ENCODE measurements at regions not wholly inside any gene's neighbourhood (a gene's known extent, or its start where the extent isn't known, plus 50 kb on each side); places are given as distances from the start of the nearest gene placed in this dataset.
A peak's percentile ranks its signal among the peaks of the same experiment; 100 is the strongest.

DNA sequence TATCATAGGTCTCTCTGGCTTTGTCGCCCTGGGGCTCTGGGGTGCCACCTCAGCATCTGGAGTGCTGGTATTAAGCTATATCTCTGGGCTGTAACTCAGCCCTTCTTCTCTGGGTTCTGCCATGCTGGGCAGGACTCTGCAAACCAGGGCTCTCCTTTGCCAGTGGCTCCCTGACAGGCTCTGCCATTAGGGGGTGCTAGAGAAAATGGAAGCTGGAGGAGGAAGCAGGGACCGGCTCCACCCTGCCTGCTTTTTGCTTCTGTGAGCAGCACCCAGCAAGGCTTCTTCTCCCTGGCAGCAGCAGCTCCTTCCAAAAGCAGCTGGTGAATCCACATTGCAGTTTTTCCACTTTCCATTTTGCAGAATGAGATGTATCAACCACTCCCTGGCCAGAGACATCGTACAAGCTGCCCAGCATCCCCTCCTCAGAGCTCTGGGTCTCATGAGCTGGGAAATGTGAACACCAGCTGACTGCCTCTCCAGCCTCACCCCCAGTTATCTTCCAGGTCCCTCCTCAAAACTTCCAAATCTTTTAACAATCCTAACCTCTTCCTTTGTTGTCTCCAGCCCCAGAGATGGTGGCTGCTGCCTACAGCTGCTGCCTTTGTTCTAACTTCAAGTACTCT lies 165.0 kb downstream of the ABHD5 start:
- intact Hi-C loops (cut with micrococcal nuclease; ENCODE audit: unreplicated experiment): no loop called here
- ATAC-seq (peak; percentile 82), DNase-seq (ENCODE audit: low read depth, low spot score) (no peak)
- H3K27ac ChIP-seq (ENCODE audit: low read length): no peak overlapping the region
- TF ChIP-seq SIN3A (IDR thresholded peaks at IDR 0.05; ENCODE audit: borderline replicate concordance, insufficient read depth, low read depth, low read length) (no peak), POLR2AphosphoS5 (IDR thresholded peaks at IDR 0.05; ENCODE audit: low read depth, low read length) (no peak), TCF7L2 (IDR thresholded peaks at IDR 0.05; ENCODE audit: low read depth, low read length) (no peak)
- TF ChIP-seq, protein P1, sequence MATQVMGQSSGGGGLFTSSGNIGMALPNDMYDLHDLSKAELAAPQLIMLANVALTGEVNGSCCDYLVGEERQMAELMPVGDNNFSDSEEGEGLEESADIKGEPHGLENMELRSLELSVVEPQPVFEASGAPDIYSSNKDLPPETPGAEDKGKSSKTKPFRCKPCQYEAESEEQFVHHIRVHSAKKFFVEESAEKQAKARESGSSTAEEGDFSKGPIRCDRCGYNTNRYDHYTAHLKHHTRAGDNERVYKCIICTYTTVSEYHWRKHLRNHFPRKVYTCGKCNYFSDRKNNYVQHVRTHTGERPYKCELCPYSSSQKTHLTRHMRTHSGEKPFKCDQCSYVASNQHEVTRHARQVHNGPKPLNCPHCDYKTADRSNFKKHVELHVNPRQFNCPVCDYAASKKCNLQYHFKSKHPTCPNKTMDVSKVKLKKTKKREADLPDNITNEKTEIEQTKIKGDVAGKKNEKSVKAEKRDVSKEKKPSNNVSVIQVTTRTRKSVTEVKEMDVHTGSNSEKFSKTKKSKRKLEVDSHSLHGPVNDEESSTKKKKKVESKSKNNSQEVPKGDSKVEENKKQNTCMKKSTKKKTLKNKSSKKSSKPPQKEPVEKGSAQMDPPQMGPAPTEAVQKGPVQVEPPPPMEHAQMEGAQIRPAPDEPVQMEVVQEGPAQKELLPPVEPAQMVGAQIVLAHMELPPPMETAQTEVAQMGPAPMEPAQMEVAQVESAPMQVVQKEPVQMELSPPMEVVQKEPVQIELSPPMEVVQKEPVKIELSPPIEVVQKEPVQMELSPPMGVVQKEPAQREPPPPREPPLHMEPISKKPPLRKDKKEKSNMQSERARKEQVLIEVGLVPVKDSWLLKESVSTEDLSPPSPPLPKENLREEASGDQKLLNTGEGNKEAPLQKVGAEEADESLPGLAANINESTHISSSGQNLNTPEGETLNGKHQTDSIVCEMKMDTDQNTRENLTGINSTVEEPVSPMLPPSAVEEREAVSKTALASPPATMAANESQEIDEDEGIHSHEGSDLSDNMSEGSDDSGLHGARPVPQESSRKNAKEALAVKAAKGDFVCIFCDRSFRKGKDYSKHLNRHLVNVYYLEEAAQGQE (IDR thresholded peaks at IDR 0.05; ENCODE audit: insufficient read depth in 1 of 2, low read depth in 2 of 2, low read length in 1 of 2): no peak
- TF ChIP-seq, protein P2, sequence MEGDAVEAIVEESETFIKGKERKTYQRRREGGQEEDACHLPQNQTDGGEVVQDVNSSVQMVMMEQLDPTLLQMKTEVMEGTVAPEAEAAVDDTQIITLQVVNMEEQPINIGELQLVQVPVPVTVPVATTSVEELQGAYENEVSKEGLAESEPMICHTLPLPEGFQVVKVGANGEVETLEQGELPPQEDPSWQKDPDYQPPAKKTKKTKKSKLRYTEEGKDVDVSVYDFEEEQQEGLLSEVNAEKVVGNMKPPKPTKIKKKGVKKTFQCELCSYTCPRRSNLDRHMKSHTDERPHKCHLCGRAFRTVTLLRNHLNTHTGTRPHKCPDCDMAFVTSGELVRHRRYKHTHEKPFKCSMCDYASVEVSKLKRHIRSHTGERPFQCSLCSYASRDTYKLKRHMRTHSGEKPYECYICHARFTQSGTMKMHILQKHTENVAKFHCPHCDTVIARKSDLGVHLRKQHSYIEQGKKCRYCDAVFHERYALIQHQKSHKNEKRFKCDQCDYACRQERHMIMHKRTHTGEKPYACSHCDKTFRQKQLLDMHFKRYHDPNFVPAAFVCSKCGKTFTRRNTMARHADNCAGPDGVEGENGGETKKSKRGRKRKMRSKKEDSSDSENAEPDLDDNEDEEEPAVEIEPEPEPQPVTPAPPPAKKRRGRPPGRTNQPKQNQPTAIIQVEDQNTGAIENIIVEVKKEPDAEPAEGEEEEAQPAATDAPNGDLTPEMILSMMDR (IDR thresholded peaks at IDR 0.05): peak; percentile 70
- no TSS peak for BruUV-seq (replicated peaks)
- H3K4me1 ChIP-seq (ENCODE audit: control insufficient read depth, insufficient read depth, low read length): no peaks in the 10 kb centered on the region
- no peaks in the 10 kb centered on the region for H3K36me3 ChIP-seq (ENCODE audit: control insufficient read depth, insufficient read depth, low read length)
- H3K9me3 ChIP-seq (ENCODE audit: control insufficient read depth, insufficient read depth, low read depth, low read length): no peaks in the 10 kb centered on the region
- no peak overlapping the region for H3K4me3 ChIP-seq (ENCODE audit: low read depth in 2 of 2, low read length in 2 of 2)
- ChIA-PET POLR2A (no interaction called here), CTCF (interaction anchor here (0.7 kb wide), 1 partner anchor 273 kb away, joined by 3 read pairs; no protein-coding TSS in a partner anchor)
- H3K27me3 ChIP-seq (ENCODE audit: control insufficient read depth, insufficient read depth, low read length): peaks cover 2% of the 10 kb centered on the region
- in situ Hi-C loops (cut with HindIII; ENCODE audit: low pct_unique_long_range_greater_than_20kb, low sequenced_read_pairs): no loop called here

DNA sequence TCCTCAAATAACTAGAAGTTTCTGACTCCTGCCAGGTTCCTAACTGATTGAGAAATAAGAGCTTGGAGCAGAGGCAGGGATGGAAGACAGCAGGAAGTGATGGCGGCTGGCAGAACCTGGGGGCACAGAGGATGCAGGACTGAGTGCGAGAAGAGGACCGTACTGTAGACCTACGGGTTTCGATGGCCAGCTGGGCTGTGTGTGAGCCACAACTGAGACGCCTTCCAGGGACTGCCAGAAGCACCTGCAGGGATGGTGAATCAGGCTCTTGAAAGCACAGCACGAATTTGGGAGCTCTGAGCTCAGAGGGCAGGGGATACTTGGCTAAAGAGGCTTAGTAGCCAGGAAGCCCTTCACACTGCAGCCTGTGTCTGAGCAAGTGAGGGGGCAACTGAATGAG lies 165.6 kb downstream of the ABHD5 start:
- POLR2A ChIA-PET: no interaction called here

More for the DNA sequence above, 165.6 kb downstream of the ABHD5 start:
- intact Hi-C loops (cut with micrococcal nuclease; ENCODE audit: unreplicated experiment): no loop called here
- Histone ChIP-seq H3K4me1 (ENCODE audit: control insufficient read depth, insufficient read depth, low read length) (no peaks in the 10 kb centered on the region), H3K27ac (ENCODE audit: low read length) (no peak overlapping the region), H3K27me3 (ENCODE audit: control insufficient read depth, insufficient read depth, low read length) (peaks cover 2% of the 10 kb centered on the region), H3K36me3 (ENCODE audit: control insufficient read depth, insufficient read depth, low read length) (no peaks in the 10 kb centered on the region), H3K4me3 (ENCODE audit: low read depth in 2 of 2, low read length in 2 of 2) (no peak overlapping the region), H3K9me3 (ENCODE audit: control insufficient read depth, insufficient read depth, low read depth, low read length) (no peaks in the 10 kb centered on the region)
- ATAC-seq (no peak), DNase-seq (ENCODE audit: low read depth, low spot score) (no peak)
- TF ChIP-seq TCF7L2 (IDR thresholded peaks at IDR 0.05; ENCODE audit: low read depth, low read length) (no peak), POLR2AphosphoS5 (IDR thresholded peaks at IDR 0.05; ENCODE audit: low read depth, low read length) (no peak), SIN3A (IDR thresholded peaks at IDR 0.05; ENCODE audit: borderline replicate concordance, insufficient read depth, low read depth, low read length) (no peak)
- TF ChIP-seq, protein P1 (IDR thresholded peaks at IDR 0.05; ENCODE audit: insufficient read depth in 1 of 2, low read depth in 2 of 2, low read length in 1 of 2): no peak
- TF ChIP-seq, protein P2 (IDR thresholded peaks at IDR 0.05): no peak
- CTCF ChIA-PET: interaction anchor here (0.7 kb wide), 1 partner anchor 273 kb away, joined by 3 read pairs; no protein-coding TSS in a partner anchor
- in situ Hi-C loops (cut with HindIII; ENCODE audit: low pct_unique_long_range_greater_than_20kb, low sequenced_read_pairs): no loop called here
- BruUV-seq (replicated peaks): no TSS peak

Data from Panc1 (cell line).